Adrenal gland (tissue), 9 donors: ENCODE measurements at regions not wholly inside any gene's neighbourhood (a gene's known extent, or its start where the extent isn't known, plus 50 kb on each side); places are given as distances from the start of the nearest gene placed in this dataset.

Source experiments
- DNase-seq, 7 donors: peaks; one replicate each; pipeline ENCODE4 v3.0.0-alpha.2; 2019 to 2020
- H3K27ac ChIP-seq, 5 donors: fragments of 200-600 bp; sonication (generic) in 4 of 5; 1 replicate in 3 of 5; 2 replicates in 2 of 5; pipeline versions ENCODE4 v1.5.1 to v1.8.0; 2016 to 2020; ENCODE audit warnings: mild to moderate bottlenecking in 1 of 5
- H3K27me3 ChIP-seq: fragments of 200-600 bp; 2 replicates; pipeline ENCODE4 v1.8.0; 2021
- H3K36me3 ChIP-seq, 2 donors: fragments of 200-600 bp; replicated peaks in 1 of 2; 1 replicate in 1 of 2; 2 replicates in 1 of 2; pipeline versions ENCODE4 v1.5.1 to v1.8.0; 2018 to 2022
- H3K4me1 ChIP-seq, 2 donors: fragments of 200-600 bp; replicated peaks in 1 of 2; 1 replicate in 1 of 2; 2 replicates in 1 of 2; pipeline versions ENCODE4 v1.5.1 to v1.8.0; 2018 to 2021
- H3K4me3 ChIP-seq, 4 donors: fragments of 200-600 bp; sonication (generic) in 3 of 4; one replicate each; pipeline ENCODE4 v1.5.1; 2016 to 2018
- H3K9me3 ChIP-seq, 3 donors: fragments of 200-600 bp; sonication (generic) in 1 of 3; replicated peaks in 1 of 3; 1 replicate in 2 of 3; 2 replicates in 1 of 3; pipeline versions ENCODE4 v1.5.1 to v1.8.0; 2016 to 2021
- POLR2A ChIP-seq, 2 donors: fragments of 450-650 bp; IDR thresholded peaks; one replicate each; pipeline ENCODE4 v1.6.1; 2017; ENCODE audit warnings: antibody characterized with exemption in 2 of 2, mild to moderate bottlenecking in 2 of 2, moderate library complexity in 1 of 2
- WGBS, 4 donors: extraction: QIAGEN DNeasy Blood & Tissue Kit in 2 of 4; methylation state at CpG; one replicate each; pipeline versions ENCODE4 v1.1.5 to v1.1.7; 2013 to 2017; 5-methylcytosine and 5-hydroxymethylcytosine counted together
- intact Hi-C, 2 donors: fragments of 100-400 bp; cut with DNase I; formaldehyde crosslinking; loops; one replicate each; pipeline versions ENCODE4 v1.14.1 to v1.15.0; 2022 to 2023
- TF ChIP-seq, protein P1 (sequence below), 6 experiments: fragments of 450-650 bp in 4 of 6; fragments of 200-600 bp in 2 of 6; sonication (generic) in 1 of 6; IDR thresholded peaks; 1 replicate in 5 of 6; 2 replicates in 1 of 6; pipeline versions ENCODE4 v1.5.1 to v1.8.0; 2016 to 2021; ENCODE audit warnings: antibody characterized with exemption in 6 of 6, mild to moderate bottlenecking in 2 of 6, moderate library complexity in 1 of 6
- donor health status: healthy with polysubstance abuse.
- donor health status: Bipolar disorder and iron deficiency.
- donor health status: DM: yes; HTN: yes; CAD: no.
- donor health status: DM: no; HTN: no; CAD: no.
- donor health status: DM: no; HTN: no; CAD: no.

GRCh38 chr9:29129763-29130162 is 1556.5 kb upstream of the C9orf72 start:
- DNase-seq = no peak
- intact Hi-C loops = no loop called here
- Histone ChIP-seq H3K4me1 (no peaks in the 10 kb centered on the region), H3K36me3 (no peaks in the 10 kb centered on the region), H3K27ac (no peak overlapping the region), H3K9me3 (no peaks in the 10 kb centered on the region), H3K4me3 (no peak overlapping the region), H3K27me3 (no peaks in the 10 kb centered on the region)
- TF ChIP-seq, protein P1, sequence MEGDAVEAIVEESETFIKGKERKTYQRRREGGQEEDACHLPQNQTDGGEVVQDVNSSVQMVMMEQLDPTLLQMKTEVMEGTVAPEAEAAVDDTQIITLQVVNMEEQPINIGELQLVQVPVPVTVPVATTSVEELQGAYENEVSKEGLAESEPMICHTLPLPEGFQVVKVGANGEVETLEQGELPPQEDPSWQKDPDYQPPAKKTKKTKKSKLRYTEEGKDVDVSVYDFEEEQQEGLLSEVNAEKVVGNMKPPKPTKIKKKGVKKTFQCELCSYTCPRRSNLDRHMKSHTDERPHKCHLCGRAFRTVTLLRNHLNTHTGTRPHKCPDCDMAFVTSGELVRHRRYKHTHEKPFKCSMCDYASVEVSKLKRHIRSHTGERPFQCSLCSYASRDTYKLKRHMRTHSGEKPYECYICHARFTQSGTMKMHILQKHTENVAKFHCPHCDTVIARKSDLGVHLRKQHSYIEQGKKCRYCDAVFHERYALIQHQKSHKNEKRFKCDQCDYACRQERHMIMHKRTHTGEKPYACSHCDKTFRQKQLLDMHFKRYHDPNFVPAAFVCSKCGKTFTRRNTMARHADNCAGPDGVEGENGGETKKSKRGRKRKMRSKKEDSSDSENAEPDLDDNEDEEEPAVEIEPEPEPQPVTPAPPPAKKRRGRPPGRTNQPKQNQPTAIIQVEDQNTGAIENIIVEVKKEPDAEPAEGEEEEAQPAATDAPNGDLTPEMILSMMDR (IDR thresholded peaks at IDR 0.05) = no peak
- no peak for TF ChIP-seq POLR2A (IDR thresholded peaks at IDR 0.05)
- 63 to 79% (median 76%) methylated on average over 1 of the region's 1 CpG for WGBS, 4 donors

DNA sequence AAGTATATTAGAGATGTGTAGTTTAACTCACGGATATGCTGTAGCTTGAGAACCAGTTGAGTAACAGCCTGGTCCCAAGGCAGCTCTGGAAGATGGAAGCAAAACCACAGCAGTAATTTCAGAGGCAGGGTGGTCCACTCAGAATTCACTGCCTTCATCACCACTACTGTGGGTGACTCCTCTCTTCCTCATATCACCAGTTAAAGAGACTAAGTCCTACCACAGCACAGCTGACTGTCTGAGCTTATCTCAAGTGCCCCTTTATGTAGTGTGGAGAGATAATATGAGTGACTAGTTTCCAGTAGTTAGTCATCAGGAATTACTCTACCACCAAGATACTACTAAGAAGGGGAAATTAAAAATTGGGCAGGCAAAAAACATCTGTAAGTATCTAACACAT is 1571.2 kb upstream of the C9orf72 start:
- intact Hi-C loops = no loop called here
- WGBS, 4 donors = 72 to 87% (median 82%) methylated on average over 1 of the region's 1 CpG
- TF ChIP-seq POLR2A (IDR thresholded peaks at IDR 0.05) = no peak
- TF ChIP-seq, protein P1 (IDR thresholded peaks at IDR 0.05) = no peak
- DNase-seq = no peak
- no peaks in the 10 kb centered on the region for H3K36me3 ChIP-seq
- H3K4me1 ChIP-seq = no peaks in the 10 kb centered on the region
- H3K9me3 ChIP-seq = no peaks in the 10 kb centered on the region
- no peak overlapping the region for H3K27ac ChIP-seq
- H3K27me3 ChIP-seq = no peaks in the 10 kb centered on the region
- no peak overlapping the region for H3K4me3 ChIP-seq

DNA sequence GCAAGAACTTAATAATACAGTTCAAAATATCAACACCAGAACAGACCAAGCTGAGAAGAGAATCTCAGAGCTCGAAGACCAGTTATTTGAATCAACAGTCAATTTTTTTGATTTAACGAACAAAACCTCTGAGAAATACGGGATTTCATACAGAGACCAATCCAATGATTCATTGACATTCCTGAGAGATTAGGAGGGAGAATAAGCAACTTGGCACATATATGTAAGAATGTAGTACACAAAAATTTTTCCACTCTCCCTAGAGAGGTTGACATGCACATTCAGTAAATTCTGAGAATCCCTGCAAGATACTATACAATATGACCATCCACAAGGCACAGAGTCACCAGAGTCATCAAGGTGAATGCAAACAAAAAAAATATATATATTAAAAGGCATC is 1577.3 kb upstream of the C9orf72 start:
- TF ChIP-seq, protein P1 (IDR thresholded peaks at IDR 0.05) = no peak
- no peak for TF ChIP-seq POLR2A (IDR thresholded peaks at IDR 0.05)
- intact Hi-C loops = no loop called here
- DNase-seq = no peak
- Histone ChIP-seq H3K27ac (no peak overlapping the region), H3K36me3 (no peaks in the 10 kb centered on the region), H3K4me1 (no peaks in the 10 kb centered on the region), H3K4me3 (no peak overlapping the region), H3K9me3 (no peaks in the 10 kb centered on the region), H3K27me3 (no peaks in the 10 kb centered on the region)
- WGBS, 4 donors = 71 to 81% (median 76%) methylated on average over 3 of the region's 3 CpGs

DNA sequence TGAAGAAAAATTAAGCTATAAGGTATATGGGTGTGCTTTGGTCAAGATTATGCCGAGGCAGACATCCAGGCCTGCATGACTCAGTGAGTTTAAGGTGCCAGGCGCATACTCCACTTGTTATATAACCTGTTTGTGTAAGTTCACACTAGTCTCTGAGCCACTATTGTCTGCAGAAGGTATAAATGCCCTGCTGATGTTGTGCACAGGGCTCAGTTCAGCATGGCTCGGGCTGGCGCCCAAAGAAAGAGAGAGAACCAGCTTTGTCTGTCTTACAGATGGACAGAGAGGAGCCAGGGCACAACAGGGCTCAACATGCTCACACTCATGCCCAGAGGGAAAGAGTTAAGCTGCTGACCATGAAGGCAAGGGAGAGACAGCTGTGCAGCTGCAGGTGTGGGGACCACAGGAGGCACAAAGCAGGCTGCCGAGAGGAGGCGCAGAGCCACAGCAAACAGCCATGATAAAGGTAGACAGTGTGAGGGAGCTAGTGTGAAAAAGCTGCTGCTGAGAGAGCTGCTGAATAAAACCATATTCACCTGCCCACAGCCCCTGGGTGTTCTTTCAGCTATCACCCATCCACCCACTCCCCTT is 1587.6 kb upstream of the C9orf72 start:
- no peaks in the 10 kb centered on the region for H3K36me3 ChIP-seq
- H3K9me3 ChIP-seq = no peaks in the 10 kb centered on the region
- no peak overlapping the region for H3K27ac ChIP-seq
- H3K4me3 ChIP-seq = no peak overlapping the region
- H3K27me3 ChIP-seq = no peaks in the 10 kb centered on the region
- no peak for DNase-seq
- TF ChIP-seq, protein P1 (IDR thresholded peaks at IDR 0.05) = no peak
- no peak for TF ChIP-seq POLR2A (IDR thresholded peaks at IDR 0.05)
- no peaks in the 10 kb centered on the region for H3K4me1 ChIP-seq
- 78 to 86% (median 81%) methylated on average over 6 of the region's 6 CpGs for WGBS, 4 donors
- intact Hi-C loops = no loop called here
